ENCODE measurements at regions not wholly inside any gene's neighbourhood (a gene's known extent, or its start where the extent isn't known, plus 50 kb on each side); places are given as distances from the start of the nearest gene placed in this dataset.

DNA sequence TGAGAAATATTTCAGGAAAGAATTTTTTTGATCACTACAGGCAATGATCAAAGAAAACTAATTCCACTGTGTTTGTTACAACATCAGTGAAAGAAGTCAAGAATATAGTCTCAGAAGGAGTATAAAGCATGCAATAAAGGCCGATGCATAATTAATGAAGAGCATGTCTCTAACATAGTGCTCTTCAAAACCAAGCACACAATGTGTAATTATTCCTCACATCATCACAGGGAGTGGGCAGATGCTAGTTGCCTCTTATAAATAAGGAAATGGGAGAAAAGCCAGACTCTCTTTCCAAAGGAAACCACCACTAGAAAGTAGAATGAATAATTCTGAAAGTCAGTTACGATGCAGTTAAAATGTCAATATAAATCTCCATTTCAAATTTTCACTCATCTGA lies 220.1 kb downstream of the TEX36 start:
- CTCF ChIA-PET = no interaction called here
- intact Hi-C loops (cut with micrococcal nuclease; ENCODE audit: unreplicated experiment) = no loop called here

DNA sequence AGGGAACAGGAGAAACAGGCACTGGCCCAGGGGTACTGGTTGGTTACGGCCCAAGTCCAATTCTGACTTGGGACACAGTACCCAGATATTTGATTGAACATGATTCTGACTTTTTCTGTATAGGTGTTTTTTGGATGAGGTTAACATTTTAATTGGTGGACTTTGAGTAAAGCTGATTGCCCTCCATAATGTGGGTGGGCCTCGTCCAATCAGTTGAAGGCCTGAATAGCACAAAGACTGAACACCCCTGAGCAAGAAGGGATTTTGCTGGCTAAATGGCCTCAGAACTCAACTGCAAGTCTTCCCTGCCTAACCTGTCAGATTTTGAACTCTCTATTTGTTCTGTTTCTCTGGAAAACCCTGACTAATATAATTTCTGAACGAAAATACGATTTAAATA lies 222.6 kb downstream of the TEX36 start:
- no TSS peak for BruUV-seq (replicated peaks)
- ChIA-PET CTCF (no interaction called here), POLR2A (no interaction called here)
- H3K36me3 ChIP-seq (ENCODE audit: control insufficient read depth, insufficient read depth, low read length) = no peaks in the 10 kb centered on the region; the same call in 1 of the 2 replicates
- Mint-ChIP-seq H3K9me3 (ENCODE audit: unreplicated experiment) (no peaks in the 10 kb centered on the region), H3K27me3 (ENCODE audit: insufficient read depth, unreplicated experiment) (peaks cover 4% of the 10 kb centered on the region), H3K4me1 (ENCODE audit: low read depth, unreplicated experiment) (peaks cover 6% of the 10 kb centered on the region), H3K36me3 (ENCODE audit: insufficient read depth, unreplicated experiment) (no peaks in the 10 kb centered on the region), H3K27ac (ENCODE audit: unreplicated experiment) (no peak overlapping the region), H3K4me3 (ENCODE audit: unreplicated experiment) (no peak overlapping the region)
- H3K4me3 ChIP-seq (ENCODE audit: low read depth, low read length) = no peak overlapping the region
- DNase-seq = no peak
- no peaks in the 10 kb centered on the region for H3K4me1 ChIP-seq
- no peaks in the 10 kb centered on the region for H3K9me3 ChIP-seq
- intact Hi-C loops (cut with micrococcal nuclease; ENCODE audit: unreplicated experiment) = no loop called here
- H3K27me3 ChIP-seq (replicated peaks; ENCODE audit: control insufficient read depth, insufficient read depth, low read length) = no peaks in the 10 kb centered on the region; the same call in 1 of the 2 replicates
- TF ChIP-seq, protein P1, sequence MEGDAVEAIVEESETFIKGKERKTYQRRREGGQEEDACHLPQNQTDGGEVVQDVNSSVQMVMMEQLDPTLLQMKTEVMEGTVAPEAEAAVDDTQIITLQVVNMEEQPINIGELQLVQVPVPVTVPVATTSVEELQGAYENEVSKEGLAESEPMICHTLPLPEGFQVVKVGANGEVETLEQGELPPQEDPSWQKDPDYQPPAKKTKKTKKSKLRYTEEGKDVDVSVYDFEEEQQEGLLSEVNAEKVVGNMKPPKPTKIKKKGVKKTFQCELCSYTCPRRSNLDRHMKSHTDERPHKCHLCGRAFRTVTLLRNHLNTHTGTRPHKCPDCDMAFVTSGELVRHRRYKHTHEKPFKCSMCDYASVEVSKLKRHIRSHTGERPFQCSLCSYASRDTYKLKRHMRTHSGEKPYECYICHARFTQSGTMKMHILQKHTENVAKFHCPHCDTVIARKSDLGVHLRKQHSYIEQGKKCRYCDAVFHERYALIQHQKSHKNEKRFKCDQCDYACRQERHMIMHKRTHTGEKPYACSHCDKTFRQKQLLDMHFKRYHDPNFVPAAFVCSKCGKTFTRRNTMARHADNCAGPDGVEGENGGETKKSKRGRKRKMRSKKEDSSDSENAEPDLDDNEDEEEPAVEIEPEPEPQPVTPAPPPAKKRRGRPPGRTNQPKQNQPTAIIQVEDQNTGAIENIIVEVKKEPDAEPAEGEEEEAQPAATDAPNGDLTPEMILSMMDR (IDR thresholded peaks at IDR 0.05; ENCODE audit: insufficient read depth in 1 of 2, low read depth in 1 of 2, low read length in 1 of 2, severe bottlenecking in 1 of 2, unreplicated experiment in 1 of 2) = no peak

More for the DNA sequence above, 220.1 kb downstream of the TEX36 start:
- Mint-ChIP-seq H3K27me3 (ENCODE audit: insufficient read depth, unreplicated experiment) (peaks cover 10% of the 10 kb centered on the region), H3K4me3 (ENCODE audit: unreplicated experiment) (no peak overlapping the region), H3K27ac (ENCODE audit: unreplicated experiment) (no peak overlapping the region), H3K36me3 (ENCODE audit: insufficient read depth, unreplicated experiment) (no peaks in the 10 kb centered on the region), H3K4me1 (ENCODE audit: low read depth, unreplicated experiment) (no peaks in the 10 kb centered on the region), H3K9me3 (ENCODE audit: unreplicated experiment) (no peaks in the 10 kb centered on the region)
- Histone ChIP-seq H3K9me3 (no peaks in the 10 kb centered on the region), H3K4me3 (ENCODE audit: low read depth, low read length) (no peak overlapping the region), H3K4me1 (no peaks in the 10 kb centered on the region), H3K36me3 (ENCODE audit: control insufficient read depth, insufficient read depth, low read length) (no peaks in the 10 kb centered on the region; the same call in 1 of the 2 replicates), H3K27me3 (replicated peaks; ENCODE audit: control insufficient read depth, insufficient read depth, low read length) (no peaks in the 10 kb centered on the region; the same call in 1 of the 2 replicates)
- TF ChIP-seq, protein P1 (IDR thresholded peaks at IDR 0.05; ENCODE audit: insufficient read depth in 1 of 2, low read depth in 1 of 2, low read length in 1 of 2, severe bottlenecking in 1 of 2, unreplicated experiment in 1 of 2) = no peak
- no peak for DNase-seq
- POLR2A ChIA-PET = no interaction called here
- BruUV-seq (replicated peaks) = no TSS peak

DNA sequence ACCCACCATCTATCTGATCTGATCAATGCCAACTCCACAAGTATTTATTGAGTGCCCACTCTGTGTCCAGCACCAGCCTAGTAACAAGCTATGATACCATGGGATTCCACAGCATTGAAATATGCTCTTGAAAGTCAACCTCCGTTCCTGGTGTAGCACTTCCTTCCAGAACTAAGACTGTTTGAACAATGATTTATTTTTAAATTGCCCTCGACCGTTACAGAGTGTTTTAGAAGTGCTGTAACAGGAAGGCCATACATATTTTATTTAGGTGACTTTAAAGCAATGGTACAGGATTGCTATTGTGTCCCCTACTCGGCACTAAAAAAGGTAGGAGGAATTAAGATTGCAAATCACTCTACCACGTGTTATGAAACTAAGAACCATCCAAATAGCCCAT lies 225.6 kb downstream of the TEX36 start:
- Histone ChIP-seq H3K9me3 (no peaks in the 10 kb centered on the region), H3K27me3 (replicated peaks; ENCODE audit: control insufficient read depth, insufficient read depth, low read length) (no peaks in the 10 kb centered on the region), H3K4me1 (no peaks in the 10 kb centered on the region), H3K36me3 (ENCODE audit: control insufficient read depth, insufficient read depth, low read length) (no peaks in the 10 kb centered on the region), H3K4me3 (ENCODE audit: low read depth, low read length) (no peak overlapping the region)
- CTCF ChIA-PET = no interaction called here
- no TSS peak for BruUV-seq (replicated peaks)
- TF ChIP-seq, protein P1 (IDR thresholded peaks at IDR 0.05; ENCODE audit: insufficient read depth in 1 of 2, low read depth in 1 of 2, low read length in 1 of 2, severe bottlenecking in 1 of 2, unreplicated experiment in 1 of 2) = no peak
- no peak for DNase-seq
- Mint-ChIP-seq H3K4me1 (ENCODE audit: low read depth, unreplicated experiment) (peaks cover 6% of the 10 kb centered on the region), H3K9me3 (ENCODE audit: unreplicated experiment) (no peaks in the 10 kb centered on the region), H3K36me3 (ENCODE audit: insufficient read depth, unreplicated experiment) (no peaks in the 10 kb centered on the region), H3K27ac (ENCODE audit: unreplicated experiment) (no peak overlapping the region), H3K27me3 (ENCODE audit: insufficient read depth, unreplicated experiment) (no peaks in the 10 kb centered on the region), H3K4me3 (ENCODE audit: unreplicated experiment) (no peak overlapping the region)
- POLR2A ChIA-PET = interaction anchor here (0.5 to 0.7 kb wide), 2 partner anchors 11 to 48 kb away, joined by 5 read pairs; no protein-coding TSS in a partner anchor
- intact Hi-C loops (cut with micrococcal nuclease; ENCODE audit: unreplicated experiment) = no loop called here
